K562 (cell line): ENCODE measurements at regions not wholly inside any gene's neighbourhood (a gene's known extent, or its start where the extent isn't known, plus 50 kb on each side); places are given as distances from the start of the nearest gene placed in this dataset.

Experiments
- ATAC-seq: fragments of 200-7000 bp; cut with Tn5 transposase; 3 replicates; pipeline ENCODE4 v1.9.1; 2020; ENCODE audit warnings: moderate library complexity
- BruUV-seq: library from RNA; stranded (reverse); fragments of 400-500 nt; replicated peaks from 2 replicates; lab custom pipeline; 2021; lab: Mats Ljungman, UMichigan
- CTCF ChIA-PET: fragments of 300-600 bp; formaldehyde crosslinking; extraction: SDS; loops from one replicate; lab custom pipeline; 2021; ENCODE audit warnings: low intra/inter-chr PET ratio; lab: Yijun Ruan, JAX
- POLR2A ChIA-PET: fragments of 300-600, 350-650 bp; sonication (Branson Sonifier 250); formaldehyde crosslinking; extraction: SDS; loops from one replicate; lab custom pipeline; 2021; ENCODE audit warnings: antibody characterized with exemption, inconsistent platforms; lab: Yijun Ruan, JAX
- DNase-seq, 4 experiments: peaks; one replicate each; pipeline versions ENCODE4 v3.0.0 to v3.0.0-alpha.2; 2011 to 2018; ENCODE audit warnings: low spot score in 3 of 4, mixed read lengths in 3 of 4; ENCODE audit errors: extremely low read depth in 1 of 4
- FAIRE-seq: peaks from 2 replicates; lab custom pipeline; 2011; peaks lifted over from hg19 to GRCh38; lab: Jason Lieb, UNC
- H2AFZ ChIP-seq: 2 replicates; pipeline ENCODE4 v1.6.0; 2011; ENCODE audit warnings: low read depth, low read length, control low read depth, inconsistent platforms
- H3K27ac ChIP-seq: fragments of 200-600 bp; 3 replicates; pipeline ENCODE4 v1.8.0; 2011; ENCODE audit warnings: low read depth, mild to moderate bottlenecking, control low read depth, inconsistent platforms, low read length, moderate library complexity, mixed read lengths; ENCODE audit errors: extremely low read depth
- H3K27me3 ChIP-seq, 2 experiments: fragments of 300-600 bp in 1 of 2; 2 replicates in 1 of 2; 3 replicates in 1 of 2; pipeline versions ENCODE4 v1.6.0 to v1.8.0; 2011; ENCODE audit warnings: inconsistent platforms in 2 of 2, low read length in 2 of 2, mild to moderate bottlenecking in 1 of 2, mixed read lengths in 1 of 2, moderate library complexity in 1 of 2; ENCODE audit not compliant: control insufficient read depth in 2 of 2, insufficient read depth in 2 of 2
- H3K36me3 ChIP-seq: fragments of 300-600 bp; 3 replicates; pipeline ENCODE4 v1.8.0; 2011; ENCODE audit warnings: mild to moderate bottlenecking, low read length, inconsistent platforms; ENCODE audit not compliant: control insufficient read depth, insufficient read depth
- H3K4me1 ChIP-seq, 2 experiments: fragments of 200-600 bp in 1 of 2; replicated peaks in 1 of 2; 2 replicates in 1 of 2; 3 replicates in 1 of 2; pipeline versions ENCODE4 v1.5.1 to v1.8.0; 2011; ENCODE audit warnings: inconsistent platforms in 2 of 2, low read length in 2 of 2, mild to moderate bottlenecking in 1 of 2, mixed read lengths in 1 of 2, moderate library complexity in 1 of 2; ENCODE audit not compliant: control insufficient read depth in 2 of 2, insufficient read depth in 2 of 2
- H3K4me2 ChIP-seq: 2 replicates; pipeline ENCODE4 v1.6.1; 2011; ENCODE audit warnings: low read length, control low read depth, inconsistent platforms, mixed read lengths; ENCODE audit not compliant: insufficient read depth
- H3K4me3 ChIP-seq: fragments of 200-600 bp; sonication (generic), shearing (Covaris generic); 2 replicates; pipeline ENCODE4 v1.5.1; 2016; ENCODE audit warnings: control low read depth, inconsistent platforms
- H3K79me2 ChIP-seq: fragments of 200-600 bp; 3 replicates; pipeline ENCODE4 v1.8.0; 2011; ENCODE audit warnings: low read length, inconsistent platforms; ENCODE audit not compliant: control insufficient read depth, insufficient read depth
- H3K9ac ChIP-seq, 2 experiments: 2 replicates each; pipeline versions ENCODE4 v1.6.0 to v1.6.1; 2011; ENCODE audit warnings: low read depth in 2 of 2, low read length in 2 of 2, control low read depth in 1 of 2, inconsistent platforms in 1 of 2, mild to moderate bottlenecking in 1 of 2, mixed read lengths in 1 of 2; ENCODE audit not compliant: insufficient read depth in 1 of 2
- H3K9me1 ChIP-seq: one replicate; pipeline ENCODE4 v1.6.0; 2011; ENCODE audit warnings: inconsistent platforms, mild to moderate bottlenecking, low read length, moderate library complexity; ENCODE audit not compliant: control insufficient read depth, insufficient read depth
- H3K9me3 ChIP-seq: replicated peaks from 2 replicates; pipeline ENCODE4 v1.5.1; 2011; ENCODE audit warnings: low read depth, low read length, inconsistent platforms; ENCODE audit not compliant: control insufficient read depth, insufficient read depth
- H4K20me1 ChIP-seq: replicated peaks from 2 replicates; pipeline ENCODE4 v1.6.1; 2011; ENCODE audit warnings: low read length, inconsistent platforms, mixed read lengths; ENCODE audit not compliant: control insufficient read depth, insufficient read depth
- CEBPG ChIP-seq, 3 experiments: fragments of 200-800 bp in 1 of 3; sonication (Bioruptor generic) in 1 of 3; sonication (generic) in 1 of 3; formaldehyde crosslinking in 1 of 3; IDR thresholded peaks in 2 of 3; conservative IDR thresholded peaks in 1 of 3; 2 replicates each; pipeline versions ENCODE4 v1.6.1 to v1.8.0; 2016 to 2022; ENCODE audit warnings: missing compliant biosample characterization in 2 of 3, missing genetic modification characterization in 2 of 3, mild to moderate bottlenecking in 1 of 3, missing genetic modification reagents in 1 of 3
- CHD4 ChIP-seq: fragments of 200-600 bp; sonication (generic); IDR thresholded peaks from 3 replicates; pipeline ENCODE4 v1.6.1; 2012; ENCODE audit warnings: low read depth, mild to moderate bottlenecking, mixed read lengths, low read length, inconsistent platforms; ENCODE audit not compliant: insufficient read depth, insufficient replicate concordance, poor library complexity, severe bottlenecking
- EWSR1 ChIP-seq: fragments of 450-650 bp; IDR thresholded peaks from 2 replicates; pipeline ENCODE4 v1.6.1; 2018; ENCODE audit warnings: borderline replicate concordance, mild to moderate bottlenecking, low read depth, moderate library complexity; ENCODE audit not compliant: partially characterized antibody
- HIVEP1 ChIP-seq: fragments of 250-450 bp; sonication (Bioruptor Pico); IDR thresholded peaks from 2 replicates; pipeline ENCODE4 v1.4.0; 2020; ENCODE audit warnings: mild to moderate bottlenecking
- KLF1 ChIP-seq: fragments of 450-650 bp; IDR thresholded peaks from 2 replicates; pipeline ENCODE4 v1.6.1; 2016; ENCODE audit warnings: missing genetic modification characterization, missing compliant biosample characterization
- MEF2D ChIP-seq: conservative IDR thresholded peaks from 2 replicates; pipeline ENCODE4 v1.6.1; 2016; ENCODE audit warnings: low read depth, missing genetic modification characterization, missing compliant biosample characterization
- NFIX ChIP-seq: fragments of 250-450 bp; sonication (Bioruptor Pico); IDR thresholded peaks from 2 replicates; pipeline ENCODE4 v1.4.0; 2020; ENCODE audit warnings: low read depth, mild to moderate bottlenecking, moderate library complexity
- POLR3A ChIP-seq: IDR thresholded peaks from 2 replicates; pipeline ENCODE4 v1.6.1; 2011; ENCODE audit warnings: borderline replicate concordance, mild to moderate bottlenecking, moderate library complexity; ENCODE audit not compliant: insufficient read length, insufficient read depth; ENCODE audit errors: extremely low read depth
- RFX1 ChIP-seq: fragments of 450-650 bp; IDR thresholded peaks from 2 replicates; pipeline ENCODE4 v1.6.1; 2016; ENCODE audit warnings: mild to moderate bottlenecking, moderate library complexity
- SIN3B ChIP-seq: fragments of 450-650 bp; IDR thresholded peaks from 2 replicates; pipeline ENCODE4 v1.6.1; 2017; ENCODE audit warnings: low read depth, mild to moderate bottlenecking, moderate library complexity
- SMC3 ChIP-seq: conservative IDR thresholded peaks from 2 replicates; pipeline ENCODE4 v1.6.1; 2011; ENCODE audit warnings: low read depth, low read length, improper control_type of control experiment; ENCODE audit not compliant: insufficient read depth
- TGIF2 ChIP-seq: sonication (generic); formaldehyde crosslinking; IDR thresholded peaks from 2 replicates; pipeline ENCODE4 v1.8.1; 2022; ENCODE audit warnings: mild to moderate bottlenecking, missing genetic modification reagents, moderate library complexity
- U2AF1 ChIP-seq: fragments of 200-400 bp; formaldehyde crosslinking; optimal IDR thresholded peaks from 2 replicates; pipeline ENCODE3; 2017; ENCODE audit warnings: mild to moderate bottlenecking, low read depth, low read length, moderate library complexity
- ZNF165 ChIP-seq: fragments of 250-450 bp; sonication (Bioruptor Pico); IDR thresholded peaks from 2 replicates; pipeline ENCODE4 v1.4.0; 2020; ENCODE audit warnings: borderline replicate concordance
- ZNF3 ChIP-seq: fragments of 250-450 bp; sonication (Bioruptor Pico); IDR thresholded peaks from 2 replicates; pipeline ENCODE4 v1.5.0; 2021; ENCODE audit warnings: mild to moderate bottlenecking, moderate library complexity
- ZNF717 ChIP-seq: fragments of 250-450 bp; sonication (Bioruptor Pico); IDR thresholded peaks from 2 replicates; pipeline ENCODE4 v1.5.0; 2021
- ZNF764 ChIP-seq: fragments of 250-450 bp; sonication (Bioruptor Pico); IDR thresholded peaks from 2 replicates; pipeline ENCODE4 v1.4.0; 2020; ENCODE audit warnings: low read depth, mild to moderate bottlenecking, moderate library complexity
- ZNF778 ChIP-seq: fragments of 450-650 bp; formaldehyde crosslinking; IDR thresholded peaks from 2 replicates; pipeline ENCODE4 v1.4.0; 2020; ENCODE audit warnings: mild to moderate bottlenecking, moderate library complexity
- ZSCAN29 ChIP-seq: fragments of 450-650 bp; IDR thresholded peaks from 2 replicates; pipeline ENCODE4 v1.6.1; 2017
- WGBS: fragments of 100-300 bp; shearing (Covaris generic); methylation state at CpG from one replicate; pipeline ENCODE4 v1.1.6; 2016; ENCODE audit warnings: low coverage, mixed read lengths; ENCODE audit not compliant: insufficient coverage; ENCODE audit errors: missing lambda C conversion rate; 5-methylcytosine and 5-hydroxymethylcytosine counted together
- in situ Hi-C: fragments of 300-500 bp; cut with MboI; formaldehyde crosslinking; loops from 4 replicates; pipeline ENCODE4 v1.15.0; 2018; ENCODE audit warnings: inconsistent platforms, mixed read lengths
- intact Hi-C: fragments of 100-400 bp; cut with micrococcal nuclease; formaldehyde crosslinking; loops from 2 replicates; pipeline ENCODE4 v1.14.2; 2022
- TF ChIP-seq, protein P1 (sequence below): sonication (generic); formaldehyde crosslinking; IDR thresholded peaks from 2 replicates; pipeline ENCODE4 v1.8.1; 2023; ENCODE audit warnings: mild to moderate bottlenecking, missing genetic modification reagents

DNA sequence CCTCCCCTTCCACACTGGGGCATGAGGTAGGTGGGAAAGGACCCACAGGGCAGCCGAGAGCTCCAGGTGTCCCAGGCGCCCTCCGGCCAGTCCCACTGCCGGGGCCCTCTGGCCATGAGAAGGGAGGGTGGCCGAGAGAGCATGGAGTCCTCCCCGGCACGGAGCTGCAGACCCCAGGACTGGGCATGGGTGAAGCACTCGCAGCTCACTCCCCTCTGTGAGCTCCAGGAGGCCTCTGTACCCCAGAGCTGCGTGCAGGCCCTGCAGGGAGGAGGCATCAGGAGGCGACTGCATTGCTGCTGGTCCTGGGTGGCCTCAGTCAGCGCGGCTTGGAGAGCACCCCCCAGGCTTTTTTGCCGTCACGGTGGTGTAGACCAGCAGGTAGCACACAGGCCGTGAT, 80.1 kb upstream of the TTC34 start (continued):
- TF ChIP-seq, protein P1, sequence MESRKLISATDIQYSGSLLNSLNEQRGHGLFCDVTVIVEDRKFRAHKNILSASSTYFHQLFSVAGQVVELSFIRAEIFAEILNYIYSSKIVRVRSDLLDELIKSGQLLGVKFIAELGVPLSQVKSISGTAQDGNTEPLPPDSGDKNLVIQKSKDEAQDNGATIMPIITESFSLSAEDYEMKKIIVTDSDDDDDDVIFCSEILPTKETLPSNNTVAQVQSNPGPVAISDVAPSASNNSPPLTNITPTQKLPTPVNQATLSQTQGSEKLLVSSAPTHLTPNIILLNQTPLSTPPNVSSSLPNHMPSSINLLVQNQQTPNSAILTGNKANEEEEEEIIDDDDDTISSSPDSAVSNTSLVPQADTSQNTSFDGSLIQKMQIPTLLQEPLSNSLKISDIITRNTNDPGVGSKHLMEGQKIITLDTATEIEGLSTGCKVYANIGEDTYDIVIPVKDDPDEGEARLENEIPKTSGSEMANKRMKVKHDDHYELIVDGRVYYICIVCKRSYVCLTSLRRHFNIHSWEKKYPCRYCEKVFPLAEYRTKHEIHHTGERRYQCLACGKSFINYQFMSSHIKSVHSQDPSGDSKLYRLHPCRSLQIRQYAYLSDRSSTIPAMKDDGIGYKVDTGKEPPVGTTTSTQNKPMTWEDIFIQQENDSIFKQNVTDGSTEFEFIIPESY (CRISPR knock-in tag): no peak
- TF ChIP-seq MEF2D (tag) (no peak), EWSR1 (no peak), U2AF1 (no peak), HIVEP1 (no peak)

DNA sequence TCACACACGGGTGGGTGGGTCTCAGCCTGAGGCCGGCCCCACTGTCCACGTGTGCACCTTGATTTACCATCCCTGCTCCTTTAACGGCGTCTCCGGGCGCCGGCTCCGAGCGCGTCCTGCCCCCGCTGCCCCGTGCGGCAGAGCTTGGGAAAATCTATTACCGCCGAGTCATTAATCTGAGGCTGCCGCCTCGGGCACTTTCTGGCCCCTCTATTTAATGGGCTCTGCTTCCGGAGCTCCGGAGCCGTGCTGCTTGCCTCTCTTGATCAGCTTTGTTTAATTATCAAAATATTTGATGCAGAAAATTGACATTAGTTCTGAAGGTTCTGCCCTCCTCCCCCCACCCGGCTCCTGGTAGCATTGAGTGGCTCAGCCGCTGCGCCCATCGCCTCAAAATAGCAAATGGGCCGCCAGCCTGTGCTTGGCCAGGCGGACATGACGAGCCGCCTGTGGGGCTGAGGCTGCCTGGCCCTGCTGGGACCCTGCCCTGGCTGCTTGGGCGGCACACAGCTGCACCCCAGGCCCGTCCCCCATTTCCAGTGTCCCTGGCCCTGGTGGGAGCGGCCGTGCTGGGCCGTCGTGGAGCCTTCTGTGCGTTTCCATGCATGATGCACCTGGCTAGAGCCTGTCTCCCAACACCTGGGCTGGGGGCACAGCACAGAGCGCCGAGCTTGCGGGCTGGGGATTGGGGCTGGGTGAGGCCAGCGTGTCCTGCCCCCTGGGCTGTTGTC, 81.6 kb upstream of the TTC34 start:
- POLR2A ChIA-PET: no interaction called here
- intact Hi-C loops: no loop called here
- TF ChIP-seq KLF1 (tag) (no peak), ZNF717 (CRISPR knock-in tag) (no peak), ZSCAN29 (no peak), RFX1 (no peak), ZNF3 (no peak), POLR3A (no peak), MEF2D (tag) (no peak), ZNF764 (no peak), ZNF165 (CRISPR knock-in tag) (no peak), CEBPG (CRISPR knock-in tag; IDR thresholded peaks at IDR 0.05) (no peak), CEBPG (tag; conservative IDR thresholded peaks at IDR 0.05 in 1 of 2, IDR thresholded peaks at IDR 0.05 in 1 of 2) (no peak), TGIF2 (CRISPR knock-in tag) (no peak), SMC3 (no peak), ZNF778 (CRISPR knock-in tag) (no peak), NFIX (CRISPR knock-in tag) (no peak), SIN3B (no peak), CHD4 (no peak)

More for the DNA sequence above, 81.6 kb upstream of the TTC34 start:
- H4K20me1 ChIP-seq: no peaks in the 10 kb centered on the region
- BruUV-seq: no TSS peak
- DNase-seq (no peak), FAIRE-seq (no peak), ATAC-seq (no peak)
- H3K36me3 ChIP-seq: no peaks in the 10 kb centered on the region
- H3K4me3 ChIP-seq: no peak overlapping the region
- no peak overlapping the region for H3K9ac ChIP-seq
- under 1% methylated on average over 38 of the region's 40 CpGs for WGBS
- no peak overlapping the region for H3K27ac ChIP-seq
- no peaks in the 10 kb centered on the region for H3K9me1 ChIP-seq
- no peaks in the 10 kb centered on the region for H3K79me2 ChIP-seq
- H3K4me2 ChIP-seq: no peak overlapping the region
- CTCF ChIA-PET: no interaction called here
- H2AFZ ChIP-seq: no peak overlapping the region
- H3K9me3 ChIP-seq: no peaks in the 10 kb centered on the region
- in situ Hi-C loops: no loop called here
- peaks cover 9 to 56% of the 10 kb centered on the region in 2 experiments; a peak in 3 of 5 replicates for H3K27me3 ChIP-seq
- H3K4me1 ChIP-seq: peaks cover 0 to 17% of the 10 kb centered on the region in 2 experiments; a peak in 1 of 5 replicates
